ENCODE measurements at regions not wholly inside any gene's neighbourhood (a gene's known extent, or its start where the extent isn't known, plus 50 kb on each side); places are given as distances from the start of the nearest gene placed in this dataset.

- H3K4me2 ChIP-seq, result no peak overlapping the region
- no peaks in the 10 kb centered on the region for H3K4me1 ChIP-seq (replicated peaks; ENCODE audit: insufficient read depth)
- H3K9me2 ChIP-seq (ENCODE audit: insufficient read depth), result no peaks in the 10 kb centered on the region
- H2AFZ ChIP-seq, result no peak overlapping the region
- BruUV-seq (replicated peaks), result no TSS peak
- no peaks in the 10 kb centered on the region for H3K79me2 ChIP-seq (ENCODE audit: low read depth)
- H3K27ac ChIP-seq, result no peak overlapping the region
- no peak for DNase-seq
- no peaks in the 10 kb centered on the region for H3K27me3 ChIP-seq (ENCODE audit: insufficient read depth, low read depth)
- intact Hi-C loops (cut with micrococcal nuclease; ENCODE audit: unreplicated experiment), result no loop called here
- POLR2A ChIA-PET (ENCODE audit: unreplicated experiment), result no interaction called here
- TF ChIP-seq CTCF (conservative IDR thresholded peaks at IDR 0.05), result no peak
- no peak for TF ChIP-seq EZH2 (IDR thresholded peaks at IDR 0.05; ENCODE audit: low read depth)
- no peak overlapping the region for H3K4me3 ChIP-seq
- H3K9me3 ChIP-seq (ENCODE audit: insufficient read depth, low read depth), result no peaks in the 10 kb centered on the region
- no peaks in the 10 kb centered on the region for H3F3A ChIP-seq (ENCODE audit: insufficient read depth, low read depth)
- no peaks in the 10 kb centered on the region for H4K20me1 ChIP-seq (ENCODE audit: insufficient read depth)
- no peaks in the 10 kb centered on the region for H3K36me3 ChIP-seq (ENCODE audit: low read depth)
- CTCF ChIA-PET, result no interaction called here
Observed at GRCh38 chr9:31168161-31168560, 1216.3 kb upstream of the ACO1 start.

GRCh38 chr9:31174681-31175080, 1209.8 kb upstream of the ACO1 start:
- Histone ChIP-seq H3K4me1 (replicated peaks; ENCODE audit: insufficient read depth) (no peaks in the 10 kb centered on the region), H3K79me2 (ENCODE audit: low read depth) (no peaks in the 10 kb centered on the region), H3K27ac (no peak overlapping the region), H4K20me1 (ENCODE audit: insufficient read depth) (no peaks in the 10 kb centered on the region), H3K9me2 (ENCODE audit: insufficient read depth) (no peaks in the 10 kb centered on the region), H2AFZ (no peak overlapping the region), H3K9me3 (ENCODE audit: insufficient read depth, low read depth) (no peaks in the 10 kb centered on the region), H3K36me3 (ENCODE audit: low read depth) (no peaks in the 10 kb centered on the region), H3K4me3 (no peak overlapping the region), H3K4me2 (no peak overlapping the region), H3F3A (ENCODE audit: insufficient read depth, low read depth) (no peaks in the 10 kb centered on the region), H3K27me3 (ENCODE audit: insufficient read depth, low read depth) (no peaks in the 10 kb centered on the region)
- no peak for DNase-seq
- TF ChIP-seq EZH2 (IDR thresholded peaks at IDR 0.05; ENCODE audit: low read depth) (no peak), CTCF (conservative IDR thresholded peaks at IDR 0.05) (no peak)
- ChIA-PET CTCF (no interaction called here), POLR2A (ENCODE audit: unreplicated experiment) (no interaction called here)
- intact Hi-C loops (cut with micrococcal nuclease; ENCODE audit: unreplicated experiment), result no loop called here
- no TSS peak for BruUV-seq (replicated peaks)

GRCh38 chr9:31183866-31184265, 1200.6 kb upstream of the ACO1 start:
- no peaks in the 10 kb centered on the region for H3K79me2 ChIP-seq (ENCODE audit: low read depth)
- no peak overlapping the region for H2AFZ ChIP-seq
- H3K27ac ChIP-seq, result no peak overlapping the region
- BruUV-seq (replicated peaks), result no TSS peak
- H3K4me3 ChIP-seq, result no peak overlapping the region
- POLR2A ChIA-PET (ENCODE audit: unreplicated experiment), result no interaction called here
- no peaks in the 10 kb centered on the region for H3K9me2 ChIP-seq (ENCODE audit: insufficient read depth)
- no peak overlapping the region for H3K4me2 ChIP-seq
- intact Hi-C loops (cut with micrococcal nuclease; ENCODE audit: unreplicated experiment), result no loop called here
- H3F3A ChIP-seq (ENCODE audit: insufficient read depth, low read depth), result no peaks in the 10 kb centered on the region
- TF ChIP-seq CTCF (conservative IDR thresholded peaks at IDR 0.05) (no peak), EZH2 (IDR thresholded peaks at IDR 0.05; ENCODE audit: low read depth) (no peak)
- no peak for DNase-seq
- no peaks in the 10 kb centered on the region for H3K9me3 ChIP-seq (ENCODE audit: insufficient read depth, low read depth)
- CTCF ChIA-PET, result no interaction called here
- H3K27me3 ChIP-seq (ENCODE audit: insufficient read depth, low read depth), result no peaks in the 10 kb centered on the region
- H4K20me1 ChIP-seq (ENCODE audit: insufficient read depth), result no peaks in the 10 kb centered on the region
- no peaks in the 10 kb centered on the region for H3K4me1 ChIP-seq (replicated peaks; ENCODE audit: insufficient read depth)
- H3K36me3 ChIP-seq (ENCODE audit: low read depth), result no peaks in the 10 kb centered on the region

Data from PC-9 (cell line).